SHP77 treated with DMSO at 0.1 percent for 48 hours (cell line): ENCODE measurements at regions not wholly inside any gene's neighbourhood (a gene's known extent, or its start where the extent isn't known, plus 50 kb on each side); places are given as distances from the start of the nearest gene placed in this dataset.

Experiments
- DNase-seq: peaks from one replicate; lab custom pipeline; 2025; lab: John Stamatoyannopoulos, UW

GRCh38 chr3:168457954-168458539, 362.3 kb upstream of the GOLIM4 start:
- no peak for DNase-seq

GRCh38 chr3:168455814-168456213, 360.1 kb upstream of the GOLIM4 start:
- DNase-seq, result no peak

GRCh38 chr3:168453623-168454022, 357.9 kb upstream of the GOLIM4 start:
- no peak for DNase-seq

GRCh38 chr3:168443965-168444364, 348.2 kb upstream of the GOLIM4 start:
- no peak for DNase-seq

GRCh38 chr3:168442502-168442901, 346.8 kb upstream of the GOLIM4 start:
- DNase-seq, result no peak

- DNase-seq, result no peak
Measured at GRCh38 chr3:168436245-168436724, 340.6 kb upstream of the GOLIM4 start.

- no peak for DNase-seq
Measured at GRCh38 chr3:168431491-168431890, 335.8 kb upstream of the GOLIM4 start.

- DNase-seq, result no peak
Measured at GRCh38 chr3:168427835-168428475, 332.2 kb upstream of the GOLIM4 start.

GRCh38 chr3:168427156-168427555, 331.4 kb upstream of the GOLIM4 start:
- no peak for DNase-seq

- DNase-seq, result no peak
Measured at GRCh38 chr3:168425936-168426595, 330.3 kb upstream of the GOLIM4 start.

- DNase-seq, result no peak
Measured at GRCh38 chr3:168424059-168424734, 328.5 kb upstream of the GOLIM4 start.

GRCh38 chr3:168422843-168423242, 327.1 kb upstream of the GOLIM4 start:
- no peak for DNase-seq

GRCh38 chr3:168419091-168419490, 323.4 kb upstream of the GOLIM4 start:
- DNase-seq, result no peak

GRCh38 chr3:168417016-168417415, 321.3 kb upstream of the GOLIM4 start:
- DNase-seq, result no peak

GRCh38 chr3:168416446-168416845, 320.7 kb upstream of the GOLIM4 start:
- DNase-seq, result no peak

- no peak for DNase-seq
Measured at GRCh38 chr3:168414149-168414548, 318.4 kb upstream of the GOLIM4 start.

- no peak for DNase-seq
Measured at GRCh38 chr3:168407381-168407780, 311.7 kb upstream of the GOLIM4 start.

- DNase-seq, result no peak
Measured at GRCh38 chr3:168405288-168405687, 309.6 kb upstream of the GOLIM4 start.

GRCh38 chr3:168398371-168399025, 302.8 kb upstream of the GOLIM4 start:
- no peak for DNase-seq

- DNase-seq, result no peak
Measured at GRCh38 chr3:168396861-168397260, 301.1 kb upstream of the GOLIM4 start.

- DNase-seq, result no peak
Measured at GRCh38 chr3:168395551-168395950, 299.8 kb upstream of the GOLIM4 start.

- no peak for DNase-seq
Measured at GRCh38 chr3:168394439-168394838, 298.7 kb upstream of the GOLIM4 start.
